Suprapubic skin (tissue), 4 donors: ENCODE measurements at regions not wholly inside any gene's neighbourhood (a gene's known extent, or its start where the extent isn't known, plus 50 kb on each side); places are given as distances from the start of the nearest gene placed in this dataset.

Source experiments
- DNase-seq, 2 donors: peaks; one replicate each; pipeline ENCODE4 v3.0.0-alpha.2; 2019; ENCODE audit warnings: low spot score in 2 of 2
- H3K27ac ChIP-seq: fragments of 200-600 bp; sonication (generic); one replicate; pipeline ENCODE4 v1.5.1; 2019
- H3K27me3 ChIP-seq: fragments of 200-600 bp; sonication (generic); one replicate; pipeline ENCODE4 v1.5.1; 2019
- H3K36me3 ChIP-seq: fragments of 200-600 bp; sonication (generic); one replicate; pipeline ENCODE4 v1.5.1; 2019
- H3K4me1 ChIP-seq: fragments of 200-600 bp; sonication (generic); one replicate; pipeline ENCODE4 v1.5.1; 2019
- H3K4me3 ChIP-seq: fragments of 200-600 bp; sonication (generic); one replicate; pipeline ENCODE4 v1.5.1; 2019; ENCODE audit warnings: mild to moderate bottlenecking
- H3K9me3 ChIP-seq: fragments of 200-600 bp; sonication (generic); one replicate; pipeline ENCODE4 v1.5.1; 2019
- CTCF ChIP-seq, 2 donors: fragments of 200-600 bp in 1 of 2; fragments of 450-650 bp in 1 of 2; sonication (generic) in 1 of 2; IDR thresholded peaks; one replicate each; pipeline ENCODE4 v1.5.1; 2016 to 2019; ENCODE audit warnings: antibody characterized with exemption in 2 of 2, mild to moderate bottlenecking in 1 of 2, moderate library complexity in 1 of 2
- EP300 ChIP-seq: sonication (generic); formaldehyde crosslinking; IDR thresholded peaks from one replicate; pipeline ENCODE4 v1.6.1; 2017; ENCODE audit warnings: antibody characterized with exemption
- POLR2A ChIP-seq, 2 donors: fragments of 450-650 bp; IDR thresholded peaks; one replicate each; pipeline ENCODE4 v1.6.1; 2017; ENCODE audit warnings: antibody characterized with exemption in 2 of 2, mild to moderate bottlenecking in 2 of 2, moderate library complexity in 2 of 2
- POLR2AphosphoS5 ChIP-seq, 3 donors: sonication (generic); formaldehyde crosslinking; IDR thresholded peaks; one replicate each; pipeline ENCODE4 v1.6.1; 2017; ENCODE audit warnings: antibody characterized with exemption in 3 of 3
- WGBS: methylation state at CpG from one replicate; pipeline ENCODE4 v1.1.5; 2018; 5-methylcytosine and 5-hydroxymethylcytosine counted together

DNA sequence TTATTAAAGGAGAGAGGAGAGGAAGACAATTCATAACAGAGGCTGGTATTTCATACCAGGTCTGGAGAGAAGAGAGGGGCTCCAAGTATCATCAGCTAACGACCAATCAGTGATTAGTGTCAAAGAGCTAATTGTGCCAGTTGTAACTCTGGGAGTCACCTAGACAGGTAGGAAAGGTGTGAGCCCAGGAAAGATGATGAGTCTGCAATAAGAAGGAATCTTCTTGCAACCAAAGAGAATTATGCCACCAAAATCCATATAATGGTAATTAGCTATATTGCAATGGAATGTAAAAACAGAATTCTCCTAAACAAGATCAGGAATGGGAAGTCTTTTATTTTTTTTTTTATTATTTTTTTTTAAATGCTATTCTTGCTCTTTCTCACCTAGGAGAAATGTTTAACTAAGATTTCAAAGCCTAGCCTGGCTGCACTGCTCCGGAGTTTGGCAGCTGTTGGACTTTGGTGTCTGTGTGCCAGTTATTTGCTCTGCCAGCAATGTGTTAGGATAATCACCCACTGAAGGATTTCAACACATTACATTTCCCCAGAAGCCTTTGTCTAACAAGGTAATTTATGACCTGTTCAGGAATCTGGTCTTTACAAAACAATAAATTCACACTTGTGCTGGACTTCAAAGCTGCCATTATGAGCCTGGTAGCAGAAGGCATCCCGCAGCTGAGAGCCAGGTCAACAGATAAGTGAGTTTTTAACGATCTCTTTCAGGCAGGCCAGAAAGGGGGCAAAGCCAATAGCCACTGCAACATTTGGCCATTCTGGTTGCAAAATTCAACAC lies 89.4 kb downstream of the FOXB1 start:
- Histone ChIP-seq H3K27ac (no peak overlapping the region), H3K9me3 (no peaks in the 10 kb centered on the region), H3K4me3 (no peak overlapping the region), H3K36me3 (no peaks in the 10 kb centered on the region), H3K27me3 (peaks cover 24% of the 10 kb centered on the region), H3K4me1 (no peaks in the 10 kb centered on the region)
- WGBS, result 25% methylated on average over 4 of the region's 4 CpGs
- no peak for DNase-seq
- no peak for TF ChIP-seq POLR2A (IDR thresholded peaks at IDR 0.05)
- TF ChIP-seq POLR2AphosphoS5 (IDR thresholded peaks at IDR 0.05), result no peak
- TF ChIP-seq EP300, result no peak
- TF ChIP-seq CTCF (IDR thresholded peaks at IDR 0.05), result no peak

DNA sequence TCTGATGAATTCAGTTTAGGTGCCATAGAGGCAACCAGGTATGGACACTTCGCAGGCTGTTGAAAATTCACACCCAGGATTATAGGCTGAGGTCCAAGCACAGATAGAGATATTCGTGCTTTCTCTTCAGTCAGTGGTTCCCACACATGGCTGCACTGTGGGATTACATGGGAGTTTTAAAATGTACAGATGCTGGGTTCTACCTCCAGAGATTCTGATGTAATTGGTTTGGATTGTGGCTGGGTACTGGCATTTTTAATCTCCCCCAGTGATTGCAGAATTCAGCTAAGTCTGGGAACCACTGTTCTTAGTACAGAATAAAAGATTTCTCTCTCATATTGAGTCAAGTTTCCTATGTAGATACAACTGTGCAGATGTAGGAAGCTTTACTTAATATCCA lies 91.6 kb downstream of the FOXB1 start:
- peaks cover 24% of the 10 kb centered on the region for H3K27me3 ChIP-seq
- no peak for TF ChIP-seq EP300
- no peak for TF ChIP-seq CTCF (IDR thresholded peaks at IDR 0.05)
- TF ChIP-seq POLR2AphosphoS5 (IDR thresholded peaks at IDR 0.05), result no peak
- no peak for TF ChIP-seq POLR2A (IDR thresholded peaks at IDR 0.05)
- DNase-seq, result no peak
- no peaks in the 10 kb centered on the region for H3K36me3 ChIP-seq
- H3K9me3 ChIP-seq, result no peaks in the 10 kb centered on the region
- H3K4me1 ChIP-seq, result no peaks in the 10 kb centered on the region
- WGBS, result 87% methylated on average over 2 of the region's 2 CpGs
- H3K4me3 ChIP-seq, result no peak overlapping the region
- H3K27ac ChIP-seq, result no peak overlapping the region

DNA sequence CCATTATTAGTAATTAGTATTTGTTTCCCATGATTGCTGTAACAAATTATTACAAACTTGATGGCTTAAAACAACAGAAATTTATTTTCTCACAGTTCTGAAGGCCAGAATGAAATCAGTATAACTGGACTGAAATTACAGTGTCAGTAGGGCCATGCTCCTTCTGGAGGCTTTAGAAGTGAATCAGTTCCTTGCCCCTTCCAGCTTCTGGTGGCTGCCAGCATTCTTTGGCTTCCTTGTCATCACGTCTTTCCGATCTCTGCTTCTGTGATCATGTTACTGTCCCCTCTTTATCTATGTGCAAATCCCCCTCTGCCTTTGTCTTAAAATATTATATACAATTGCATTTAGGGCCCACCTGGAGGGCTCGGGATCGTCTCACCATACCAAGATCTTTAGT lies 92.0 kb downstream of the FOXB1 start:
- no peak for TF ChIP-seq POLR2A (IDR thresholded peaks at IDR 0.05)
- no peak for TF ChIP-seq CTCF (IDR thresholded peaks at IDR 0.05)
- no peak for TF ChIP-seq POLR2AphosphoS5 (IDR thresholded peaks at IDR 0.05)
- no peak for TF ChIP-seq EP300
- Histone ChIP-seq H3K9me3 (no peaks in the 10 kb centered on the region), H3K4me1 (no peaks in the 10 kb centered on the region), H3K27me3 (peaks cover 25% of the 10 kb centered on the region), H3K36me3 (no peaks in the 10 kb centered on the region), H3K27ac (no peak overlapping the region), H3K4me3 (no peak overlapping the region)
- DNase-seq, result no peak
- WGBS, result 75% methylated on average over 4 of the region's 4 CpGs

GRCh38 chr15:60101416-60101815 lies 97.3 kb downstream of the FOXB1 start:
- H3K9me3 ChIP-seq, result no peaks in the 10 kb centered on the region
- TF ChIP-seq POLR2A (IDR thresholded peaks at IDR 0.05), result no peak
- no peak overlapping the region for H3K27ac ChIP-seq
- no peaks in the 10 kb centered on the region for H3K4me1 ChIP-seq
- 67% methylated on average over 4 of the region's 4 CpGs for WGBS
- H3K4me3 ChIP-seq, result no peak overlapping the region
- peaks cover 31% of the 10 kb centered on the region for H3K27me3 ChIP-seq
- no peaks in the 10 kb centered on the region for H3K36me3 ChIP-seq
- no peak for DNase-seq

DNA sequence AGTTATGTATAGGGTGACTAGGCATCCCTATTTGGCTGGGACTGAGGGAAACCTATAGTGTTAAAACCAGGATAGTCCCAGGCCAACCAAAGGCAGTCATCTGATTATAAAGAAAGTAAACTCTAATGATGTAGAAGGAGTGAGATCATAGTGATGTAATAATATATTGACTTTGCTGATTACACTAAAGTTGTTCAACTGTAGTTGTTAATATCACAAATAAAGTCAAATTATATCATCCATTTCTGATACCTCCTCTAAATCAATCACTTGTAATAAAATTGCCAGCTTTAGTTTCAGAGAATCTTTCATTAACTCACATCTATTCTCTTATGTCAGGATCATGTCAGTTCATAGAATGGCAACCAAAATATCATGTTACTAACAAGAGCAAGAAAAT lies 98.6 kb downstream of the FOXB1 start:
- DNase-seq, result no peak
- TF ChIP-seq POLR2A (IDR thresholded peaks at IDR 0.05) (no peak), POLR2AphosphoS5 (IDR thresholded peaks at IDR 0.05) (no peak), EP300 (no peak), CTCF (IDR thresholded peaks at IDR 0.05) (no peak)

GRCh38 chr15:60110909-60111308 lies 106.8 kb downstream of the FOXB1 start:
- 88% methylated on average over 5 of the region's 5 CpGs for WGBS
- Histone ChIP-seq H3K4me1 (no peaks in the 10 kb centered on the region), H3K27ac (no peak overlapping the region), H3K4me3 (no peak overlapping the region), H3K9me3 (no peaks in the 10 kb centered on the region), H3K36me3 (no peaks in the 10 kb centered on the region), H3K27me3 (peaks cover 21% of the 10 kb centered on the region)
- TF ChIP-seq POLR2A (IDR thresholded peaks at IDR 0.05) (no peak), POLR2AphosphoS5 (IDR thresholded peaks at IDR 0.05) (no peak), CTCF (IDR thresholded peaks at IDR 0.05) (no peak), EP300 (no peak)
- no peak for DNase-seq

More for the DNA sequence above, 98.6 kb downstream of the FOXB1 start:
- Histone ChIP-seq H3K9me3 (no peaks in the 10 kb centered on the region), H3K4me3 (no peak overlapping the region), H3K36me3 (no peaks in the 10 kb centered on the region), H3K4me1 (no peaks in the 10 kb centered on the region), H3K27ac (no peak overlapping the region), H3K27me3 (peaks cover 39% of the 10 kb centered on the region)
